HG03064 (cell line): ENCODE measurements at regions not wholly inside any gene's neighbourhood (a gene's known extent, or its start where the extent isn't known, plus 50 kb on each side); places are given as distances from the start of the nearest gene placed in this dataset.

Experiments used
- ATAC-seq: cut with Tn5 transposase; IDR thresholded peaks from one replicate; pipeline ENCODE4 v1.9.1; 2021; ENCODE audit warnings: low read depth; ENCODE audit not compliant: unreplicated experiment

GRCh38 chr5:103646698-103647614 lies 84.4 kb upstream of the NUDT12 start:
- no peak for ATAC-seq

- no peak for ATAC-seq
Observed at GRCh38 chr5:103645816-103646215, 83.2 kb upstream of the NUDT12 start.

GRCh38 chr5:103638979-103639378 lies 76.4 kb upstream of the NUDT12 start:
- ATAC-seq, result no peak

- no peak for ATAC-seq
Observed at GRCh38 chr5:103624675-103625074, 62.1 kb upstream of the NUDT12 start.

- no peak for ATAC-seq
Observed at GRCh38 chr5:103624035-103624480, 61.5 kb upstream of the NUDT12 start.

GRCh38 chr5:103623425-103623824 lies 60.8 kb upstream of the NUDT12 start:
- no peak for ATAC-seq

- no peak for ATAC-seq
Observed at GRCh38 chr5:103621548-103621930, 59.0 kb upstream of the NUDT12 start.

GRCh38 chr5:103620851-103621547 lies 58.4 kb upstream of the NUDT12 start:
- ATAC-seq, result no peak

- ATAC-seq, result no peak
Observed at GRCh38 chr5:103617913-103618312, 55.3 kb upstream of the NUDT12 start.

- no peak for ATAC-seq
Observed at GRCh38 chr5:103617090-103617489, 54.5 kb upstream of the NUDT12 start.

GRCh38 chr5:103612545-103612944 lies 50.0 kb upstream of the NUDT12 start:
- ATAC-seq, result no peak
